A549 (cell line): ENCODE measurements at regions not wholly inside any gene's neighbourhood (a gene's known extent, or its start where the extent isn't known, plus 50 kb on each side); places are given as distances from the start of the nearest gene placed in this dataset.

Source experiments
- BHLHE40 ChIP-seq: IDR thresholded peaks from 2 replicates; pipeline ENCODE4 v1.6.1; 2012; ENCODE audit warnings: low read depth, low read length, inconsistent platforms
- CBX2 ChIP-seq: fragments of 200-600 bp; sonication (generic); IDR thresholded peaks from 2 replicates; pipeline ENCODE4 v1.6.1; 2016; ENCODE audit warnings: low read depth, mild to moderate bottlenecking, borderline replicate concordance
- CTCF ChIP-seq: fragments of >200 bp; sonication (Bioruptor Twin); formaldehyde crosslinking; IDR thresholded peaks from 3 replicates; pipeline ENCODE4 v1.5.1; 2016
- HMGXB4 ChIP-seq: fragments of 250-450 bp; sonication (Bioruptor Pico); IDR thresholded peaks from 2 replicates; pipeline ENCODE4 v1.5.0; 2021; ENCODE audit warnings: mild to moderate bottlenecking, moderate library complexity, borderline replicate concordance
- POLR2A ChIP-seq: IDR thresholded peaks from 2 replicates; pipeline ENCODE4 v1.6.1; 2012; ENCODE audit warnings: mild to moderate bottlenecking, low read length
- RCOR1 ChIP-seq: fragments of 150-350 bp; IDR thresholded peaks from 2 replicates; pipeline ENCODE4 v1.6.1; 2014; ENCODE audit warnings: antibody characterized with exemption, low read length, low read depth
- REST ChIP-seq: fragments of 200-600 bp; sonication (generic); IDR thresholded peaks from 2 replicates; pipeline ENCODE4 v1.6.1; 2016; ENCODE audit warnings: antibody characterized with exemption, mild to moderate bottlenecking, moderate library complexity
- RFX5 ChIP-seq: fragments of 450-650 bp; IDR thresholded peaks from 2 replicates; pipeline ENCODE4 v1.7.1; 2014; ENCODE audit warnings: antibody characterized with exemption, mild to moderate bottlenecking, moderate library complexity
- SMC3 ChIP-seq: fragments of >200 bp; sonication (Bioruptor Twin); formaldehyde crosslinking; IDR thresholded peaks from 3 replicates; pipeline ENCODE4 v1.6.1; 2018; ENCODE audit warnings: inconsistent platforms
- SREBF2 ChIP-seq: fragments of 450-650 bp; IDR thresholded peaks from 2 replicates; pipeline ENCODE4 v1.6.1; 2014; ENCODE audit warnings: mild to moderate bottlenecking, moderate library complexity
- TP53 ChIP-seq: fragments of 250-450 bp; sonication (Bioruptor Pico); IDR thresholded peaks from 2 replicates; pipeline ENCODE4 v1.5.0; 2021; ENCODE audit warnings: mild to moderate bottlenecking, moderate library complexity
- USF2 ChIP-seq: fragments of 450-650 bp; IDR thresholded peaks from 2 replicates; pipeline ENCODE4 v1.6.1; 2014; ENCODE audit warnings: antibody characterized with exemption
- ZNF302 ChIP-seq: fragments of 250-450 bp; sonication (Bioruptor Pico); IDR thresholded peaks from 2 replicates; pipeline ENCODE4 v1.9.0; 2021; ENCODE audit warnings: inconsistent platforms, mild to moderate bottlenecking, moderate library complexity

- TF ChIP-seq CTCF: peak; percentile 64
- TF ChIP-seq TP53 (CRISPR knock-in tag): no peak
- TF ChIP-seq USF2: no peak
- TF ChIP-seq SMC3: peak; percentile 84
- no peak for TF ChIP-seq RFX5
- TF ChIP-seq BHLHE40: no peak
- no peak for TF ChIP-seq CBX2
- TF ChIP-seq POLR2A: no peak
- no peak for TF ChIP-seq HMGXB4 (CRISPR knock-in tag)
- no peak for TF ChIP-seq REST
- no peak for TF ChIP-seq SREBF2
- TF ChIP-seq RCOR1: no peak
- TF ChIP-seq ZNF302 (CRISPR knock-in tag): no peak
These were observed 395.7 kb downstream of the MN1 start for GRCh38 chr22:27405672-27406388.
